Hindlimb muscle (tissue), 1 donor: ENCODE measurements at regions not wholly inside any gene's neighbourhood (a gene's known extent, or its start where the extent isn't known, plus 50 kb on each side); places are given as distances from the start of the nearest gene placed in this dataset.

Source experiments
- DNase-seq: peaks from one replicate; pipeline ENCODE4 v3.0.0-alpha.2; 2013

DNA sequence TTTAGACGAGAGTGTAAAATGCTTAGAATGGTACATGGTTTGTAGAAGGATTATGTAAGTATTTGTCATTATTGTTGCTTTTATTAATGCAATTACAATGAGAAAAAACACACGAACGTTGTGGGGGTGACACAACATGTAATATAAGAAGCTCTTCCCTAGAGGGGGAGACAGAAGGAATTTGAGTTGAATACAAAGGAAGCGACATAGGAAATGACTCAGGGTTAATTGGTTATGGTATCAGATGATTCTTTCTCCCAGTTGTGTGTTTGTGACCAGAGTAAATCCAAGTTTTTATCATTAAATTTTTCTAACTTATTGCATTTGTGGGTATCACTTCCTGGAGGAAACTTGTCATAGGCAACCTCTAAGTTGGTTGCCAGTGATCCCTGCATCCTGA, 625.6 kb upstream of the CDH2 start:
- DNase-seq = no peak

DNA sequence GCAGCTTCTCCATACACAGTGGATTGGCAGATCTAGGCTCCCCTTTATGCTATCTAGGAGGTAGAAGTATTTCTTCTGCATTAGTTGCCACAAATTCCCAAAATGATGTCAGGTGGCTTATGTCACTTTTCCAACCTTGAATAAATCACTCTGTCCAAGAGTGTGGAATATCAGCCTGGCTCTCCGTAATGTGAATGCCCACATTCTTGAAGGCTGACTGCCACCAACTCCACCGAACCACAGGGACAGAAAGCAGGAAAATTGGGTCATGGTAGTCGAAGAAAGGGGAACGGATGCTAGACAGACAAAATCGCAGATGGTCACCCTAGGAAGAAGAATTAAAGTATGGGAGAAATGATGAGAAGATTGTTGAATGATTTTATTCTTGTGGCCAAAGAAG, 624.9 kb upstream of the CDH2 start:
- DNase-seq = no peak

DNA sequence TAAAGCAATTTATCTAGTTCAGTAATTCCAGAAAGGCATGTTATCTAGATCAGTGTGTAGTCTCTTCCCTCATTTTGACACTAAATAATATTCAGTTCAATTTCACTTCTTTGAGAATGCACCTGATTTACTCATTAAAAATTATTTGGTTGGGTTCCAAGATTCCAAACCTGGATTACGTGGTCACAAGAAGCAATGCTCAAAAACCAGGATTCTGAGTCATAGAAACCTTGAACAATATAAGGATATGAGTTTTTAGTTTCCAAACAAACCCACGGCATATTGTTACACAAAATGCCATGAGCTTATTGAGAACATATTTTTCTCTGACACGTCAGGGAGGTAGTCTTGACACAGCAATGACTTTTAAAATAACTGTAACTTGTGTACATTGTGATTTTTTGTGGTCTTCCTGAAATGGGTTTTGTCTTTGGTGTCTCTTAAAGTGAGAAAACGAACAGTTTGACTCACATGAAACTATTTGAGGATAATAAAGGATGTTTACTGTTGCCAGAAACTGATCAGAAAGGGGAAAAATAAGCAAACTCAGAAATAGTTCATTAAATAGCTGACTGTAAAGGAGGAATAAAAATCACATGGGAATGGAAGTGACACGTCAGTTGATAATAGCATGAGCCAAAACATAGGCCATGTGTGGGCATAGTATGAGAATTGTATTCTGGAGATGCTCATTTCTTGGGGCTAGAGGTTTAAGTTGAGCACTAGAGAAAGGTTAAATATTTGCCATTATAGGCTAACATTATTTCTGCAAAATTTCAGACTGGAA, 617.7 kb upstream of the CDH2 start:
- DNase-seq = no peak

DNA sequence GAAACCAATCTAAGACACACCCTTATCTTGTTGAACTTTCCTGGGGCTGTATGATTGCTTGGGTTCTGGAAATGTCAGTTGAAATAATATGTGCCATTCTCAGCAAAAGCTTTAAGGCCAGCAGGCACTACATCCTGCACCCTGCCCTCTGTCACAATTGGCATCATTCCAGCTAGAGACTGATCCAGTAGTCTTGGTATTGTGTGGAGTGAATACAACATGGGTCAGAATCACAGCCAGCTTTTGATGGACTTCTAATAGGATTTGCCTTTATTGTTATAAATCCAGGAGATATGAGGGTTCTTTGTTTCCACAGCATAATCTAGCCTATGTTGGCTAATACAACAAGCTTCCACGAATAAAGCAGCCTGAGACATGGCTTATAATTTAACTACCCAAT, 617.0 kb upstream of the CDH2 start:
- no peak for DNase-seq

DNA sequence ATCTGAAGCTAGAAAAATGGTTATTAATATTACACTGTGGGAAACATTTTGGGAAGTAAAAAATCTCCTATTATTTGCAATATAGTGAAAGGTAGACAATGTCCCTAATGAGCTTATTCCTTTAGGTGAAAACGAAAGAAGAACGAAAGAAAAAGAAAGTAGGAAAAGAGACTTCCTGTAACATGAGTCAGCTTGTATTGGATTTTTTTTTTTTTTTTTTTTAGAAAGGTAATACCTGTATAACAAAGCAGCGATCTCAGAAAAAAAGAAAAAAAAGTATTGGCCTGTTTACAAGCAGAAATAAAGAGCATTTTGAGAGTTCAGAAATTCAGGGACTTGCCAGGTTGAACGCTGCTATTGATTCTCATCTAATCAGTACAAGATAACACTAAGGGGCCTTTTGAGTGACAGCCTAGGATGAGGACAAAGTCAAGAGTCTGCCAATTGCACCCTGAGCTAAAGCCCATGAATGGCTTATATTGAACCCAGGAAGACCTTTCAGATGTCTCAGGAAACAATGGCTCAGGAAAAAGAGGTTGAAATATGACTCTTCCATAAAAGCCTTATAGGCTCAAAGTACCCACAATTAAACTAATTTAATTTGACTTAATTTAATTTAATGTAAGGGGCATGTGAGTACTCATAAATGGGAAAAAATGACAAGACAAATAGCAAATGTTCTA, 615.6 kb upstream of the CDH2 start:
- DNase-seq = no peak

DNA sequence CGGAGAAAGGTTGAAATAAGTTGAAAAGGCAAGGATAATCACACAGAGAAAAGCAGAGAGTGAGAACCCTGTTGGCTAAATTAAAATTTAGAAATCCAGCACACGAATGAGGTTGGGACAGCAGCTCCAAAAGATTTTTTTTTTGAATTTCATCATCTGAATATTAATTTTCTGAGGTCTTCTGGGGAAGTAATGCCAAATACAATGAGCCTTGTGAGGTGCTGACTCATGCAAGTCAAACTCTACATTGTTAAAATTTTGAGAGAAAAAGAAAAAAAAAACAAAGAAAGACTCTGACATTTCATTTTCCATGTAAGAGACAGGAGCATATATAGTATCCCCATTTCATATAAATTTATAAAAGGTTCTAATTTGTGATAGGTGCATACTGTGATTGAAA, 614.2 kb upstream of the CDH2 start:
- no peak for DNase-seq

DNA sequence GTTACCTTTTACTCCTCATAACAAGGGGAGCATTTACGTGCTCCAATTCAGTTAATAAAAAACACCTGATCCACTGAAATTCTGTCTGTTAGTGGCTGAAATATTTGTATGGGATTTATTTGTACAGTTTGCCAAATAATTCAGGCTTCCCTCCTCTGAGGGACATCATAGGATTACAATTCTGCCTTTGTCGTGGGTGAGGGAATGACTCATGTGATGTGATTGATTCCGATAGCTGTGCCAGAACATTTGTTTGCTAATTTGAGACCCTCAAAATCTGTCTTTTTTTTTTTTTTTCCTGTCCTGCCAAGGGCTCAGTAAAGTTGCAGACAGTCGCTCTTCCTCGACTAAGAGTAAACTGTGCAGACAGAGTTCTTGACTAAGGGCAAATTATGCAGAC, 612.6 kb upstream of the CDH2 start:
- no peak for DNase-seq

DNA sequence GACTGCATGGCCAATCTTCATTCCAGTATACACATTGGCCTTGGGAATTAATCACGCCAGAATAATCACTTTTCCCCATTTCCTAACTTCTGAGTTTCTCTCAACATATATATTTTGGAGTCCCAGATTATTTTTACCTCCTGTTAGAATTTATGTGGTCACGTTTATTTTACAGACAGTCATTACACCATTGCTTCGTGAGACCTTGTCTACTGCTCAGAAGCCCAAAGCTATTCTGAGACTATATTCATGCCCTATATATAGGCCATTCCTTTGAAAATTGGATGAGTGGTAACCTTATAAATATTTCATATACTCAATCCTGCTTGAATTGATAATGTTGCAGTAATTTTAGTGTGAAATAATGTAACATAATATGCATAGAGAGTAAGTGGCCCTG, 610.0 kb upstream of the CDH2 start:
- DNase-seq = no peak

DNA sequence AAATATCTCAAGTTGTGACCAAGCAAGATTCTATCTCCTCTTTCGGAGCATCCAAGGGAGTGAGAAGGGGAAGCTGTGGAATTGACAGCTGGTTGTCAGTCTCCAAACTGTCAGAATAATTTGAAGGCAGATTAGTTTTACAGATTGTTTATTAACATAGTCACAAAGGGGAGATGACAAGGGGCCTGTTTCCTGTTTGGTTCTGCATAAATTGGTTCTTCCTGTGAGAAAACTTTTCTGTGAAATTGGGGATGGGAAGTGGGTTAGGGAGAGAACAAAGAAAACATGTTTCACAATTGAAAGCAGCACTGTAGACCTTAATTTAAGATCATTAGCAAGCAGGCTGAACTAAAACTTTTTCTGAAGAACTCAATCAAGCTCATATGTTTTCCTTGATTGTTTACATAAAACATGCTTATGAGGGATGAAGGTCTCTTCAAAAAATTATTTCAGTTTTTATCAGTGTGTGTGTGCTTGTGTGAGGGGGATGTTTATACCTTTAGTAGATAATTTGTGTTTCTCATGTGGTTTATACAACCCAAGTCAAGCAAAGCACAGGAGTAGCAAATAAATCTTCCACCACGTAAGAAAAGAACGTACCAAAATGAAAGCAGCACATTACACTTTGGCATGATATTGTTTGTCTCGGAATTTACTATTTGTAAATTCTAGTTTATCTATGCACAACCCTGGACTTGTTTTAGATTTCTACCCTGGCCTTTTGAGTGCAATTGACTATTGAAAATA, 604.9 kb upstream of the CDH2 start:
- no peak for DNase-seq

DNA sequence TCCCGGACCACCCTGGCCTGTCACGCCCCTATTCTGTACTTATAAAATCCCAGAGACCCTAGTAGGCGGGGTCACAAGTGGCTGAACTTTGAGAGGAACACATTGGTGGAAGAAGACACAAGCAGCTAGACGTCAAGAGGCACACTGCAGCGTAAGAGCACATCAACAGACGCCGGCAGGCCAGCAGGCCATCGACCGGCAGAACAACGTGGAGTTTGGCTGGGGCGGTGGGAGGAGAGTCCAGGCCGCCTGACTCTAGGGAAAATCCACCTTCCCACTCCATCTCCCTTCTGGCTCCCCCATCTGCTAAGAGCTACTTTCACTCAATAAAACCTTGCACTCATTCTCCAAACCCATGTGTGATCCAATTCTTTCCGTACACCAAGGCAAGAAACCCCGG, 601.8 kb upstream of the CDH2 start:
- DNase-seq = no peak

DNA sequence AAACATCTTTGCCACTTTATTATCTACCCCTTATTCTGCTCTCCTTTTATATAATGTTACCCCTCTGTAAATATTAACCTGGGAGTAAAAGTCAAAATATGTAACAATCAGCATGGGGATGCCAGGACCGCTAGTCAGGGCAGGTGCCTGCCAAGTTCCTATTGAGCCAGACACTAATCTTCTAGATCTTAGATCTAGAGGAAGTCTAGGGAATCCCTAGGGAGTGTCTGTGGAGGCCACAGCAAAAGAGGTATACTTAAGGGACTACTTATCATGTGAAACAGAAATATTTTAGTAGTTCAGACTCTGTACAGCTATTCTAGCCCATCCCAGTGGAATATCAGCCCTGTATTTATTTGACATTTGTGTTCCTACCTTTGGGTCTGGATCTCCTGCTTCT, 600.8 kb upstream of the CDH2 start:
- no peak for DNase-seq

DNA sequence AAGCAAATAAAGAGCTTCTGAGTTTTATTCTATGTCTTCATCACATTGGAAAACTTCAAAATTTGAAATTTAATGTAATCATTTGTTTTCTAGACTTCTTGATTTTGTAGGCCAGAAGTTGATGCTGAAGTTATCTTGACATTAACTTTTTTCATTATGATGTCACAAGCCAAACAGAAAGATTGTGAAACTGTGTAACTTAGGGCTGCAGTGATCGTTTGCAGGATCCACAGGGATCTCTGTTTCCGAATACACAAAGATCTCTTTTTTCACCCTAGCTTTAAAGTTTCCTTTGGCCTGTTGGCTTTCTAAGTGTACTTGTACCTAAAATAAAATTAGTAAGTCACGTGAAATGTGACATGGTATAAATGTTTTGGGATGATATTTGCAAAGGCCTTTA, 594.9 kb upstream of the CDH2 start:
- no peak for DNase-seq

DNA sequence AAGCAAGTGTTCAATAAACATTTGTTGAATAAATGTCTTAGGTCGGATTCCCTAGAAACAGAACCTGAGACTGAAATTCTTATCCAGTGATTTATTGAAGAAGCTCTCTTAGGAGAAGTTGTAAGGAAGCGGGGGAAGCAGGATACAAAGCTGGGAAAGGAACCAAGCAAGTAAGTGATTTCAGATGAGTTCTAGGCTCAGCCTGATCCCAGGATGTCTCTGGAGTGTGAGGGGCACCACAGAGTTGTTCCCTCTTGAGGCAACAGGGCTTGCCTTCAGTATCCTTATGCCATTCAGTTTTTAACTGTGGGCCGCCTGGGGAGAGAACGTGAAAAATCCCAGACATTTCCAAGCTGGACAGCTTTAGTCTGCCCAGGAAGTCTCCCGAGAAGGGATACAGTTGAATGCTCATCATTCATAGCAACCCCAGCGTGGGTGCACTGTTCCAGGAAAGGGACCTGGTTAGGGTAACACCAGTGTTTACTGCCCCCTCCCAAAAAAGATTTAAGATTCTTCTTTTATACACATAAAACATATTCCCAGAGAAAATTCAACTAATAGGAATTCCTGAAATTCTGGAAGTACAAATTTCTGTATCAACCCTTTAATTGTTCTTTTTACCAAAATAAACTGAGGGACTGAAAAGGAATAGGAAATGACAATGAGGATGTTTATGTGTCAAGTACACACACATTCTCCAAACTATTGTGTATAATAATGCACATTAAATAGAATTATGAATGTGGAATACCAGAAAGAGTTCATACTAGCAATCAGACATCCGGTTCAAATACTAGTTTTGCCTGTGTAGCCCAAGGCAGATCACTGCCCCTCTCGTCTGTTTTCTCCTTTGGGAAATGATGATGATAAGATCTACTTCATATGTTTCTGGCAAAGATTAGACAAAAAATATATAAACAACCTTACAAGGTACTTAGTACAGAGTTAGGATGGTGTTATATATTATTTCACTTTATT, 592.1 kb upstream of the CDH2 start:
- peak; percentile 11 for DNase-seq

DNA sequence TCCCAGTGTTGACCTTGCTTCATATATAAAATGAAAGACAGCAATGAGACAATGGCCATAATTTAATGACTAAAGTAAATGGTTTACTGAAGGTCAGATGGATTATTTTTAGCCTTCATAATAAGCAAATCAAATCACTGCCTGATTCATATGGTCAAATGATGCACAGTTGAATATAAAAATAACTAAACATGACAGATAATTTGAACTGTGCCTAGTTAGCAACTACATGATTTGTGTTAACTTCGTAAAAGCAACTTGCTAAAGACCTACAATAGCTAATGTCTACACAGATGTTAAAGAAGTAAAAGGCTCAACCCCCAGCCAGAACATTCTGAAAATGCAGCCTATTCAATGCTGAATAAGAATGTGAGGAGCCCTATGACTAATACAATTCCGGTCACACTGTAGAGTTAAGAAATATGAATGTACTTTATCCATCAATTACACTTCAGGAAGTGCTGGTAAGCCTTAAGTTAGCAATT, 590.8 kb upstream of the CDH2 start:
- DNase-seq = no peak

DNA sequence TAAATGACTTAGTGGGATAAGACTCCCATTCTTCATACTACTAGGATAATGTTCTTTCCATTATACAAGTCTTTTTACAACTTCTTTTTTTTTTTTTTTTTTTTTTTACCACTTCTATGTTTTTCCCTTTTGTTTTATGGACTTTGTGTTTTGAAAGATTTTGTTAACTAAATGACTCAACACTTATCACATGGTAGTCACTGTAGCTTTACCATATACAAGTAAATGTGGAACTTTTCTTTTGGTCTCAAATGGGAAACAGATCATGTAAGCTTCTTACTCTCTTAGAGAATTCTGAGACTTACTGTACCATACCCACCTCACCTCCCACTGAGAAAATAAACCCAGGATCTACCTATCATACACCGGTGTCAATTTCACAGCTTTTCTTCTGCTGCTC, 590.3 kb upstream of the CDH2 start:
- no peak for DNase-seq

DNA sequence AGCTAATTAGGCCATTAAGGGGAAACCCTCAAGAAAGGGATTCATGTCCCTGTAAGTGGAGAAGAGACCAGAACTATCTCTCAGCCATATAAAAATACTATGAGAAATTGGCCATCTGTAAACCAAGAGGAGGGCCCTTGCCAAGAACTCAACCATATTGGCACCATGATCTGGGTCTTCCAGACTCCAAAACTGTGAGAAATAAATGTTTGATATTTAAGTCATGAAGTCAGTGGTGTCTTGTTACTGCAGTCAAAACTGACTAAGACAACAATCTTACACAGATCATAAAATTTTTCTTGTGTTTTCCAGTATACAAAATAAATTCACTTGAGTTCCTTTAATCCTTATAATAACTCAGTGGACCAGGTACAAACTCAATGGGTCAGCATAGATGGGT, 589.8 kb upstream of the CDH2 start:
- no peak for DNase-seq

DNA sequence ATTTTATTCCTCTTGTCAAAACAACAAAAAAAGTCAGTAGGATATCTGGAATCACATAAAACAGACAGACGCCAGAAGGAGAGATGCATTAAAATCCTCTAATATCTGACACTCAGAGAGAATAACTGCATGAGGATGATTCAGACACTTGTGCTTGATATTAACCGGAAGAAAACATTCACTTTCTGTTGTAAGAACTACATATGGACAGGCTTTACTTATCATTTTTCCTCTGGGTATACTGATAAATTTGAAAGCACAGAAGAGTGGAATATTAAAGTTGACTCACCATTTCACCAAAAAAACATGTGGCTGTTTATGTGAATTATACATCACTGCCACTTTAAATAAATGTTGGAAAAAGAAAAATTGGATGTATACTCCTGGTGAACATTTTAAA, 589.1 kb upstream of the CDH2 start:
- no peak for DNase-seq

DNA sequence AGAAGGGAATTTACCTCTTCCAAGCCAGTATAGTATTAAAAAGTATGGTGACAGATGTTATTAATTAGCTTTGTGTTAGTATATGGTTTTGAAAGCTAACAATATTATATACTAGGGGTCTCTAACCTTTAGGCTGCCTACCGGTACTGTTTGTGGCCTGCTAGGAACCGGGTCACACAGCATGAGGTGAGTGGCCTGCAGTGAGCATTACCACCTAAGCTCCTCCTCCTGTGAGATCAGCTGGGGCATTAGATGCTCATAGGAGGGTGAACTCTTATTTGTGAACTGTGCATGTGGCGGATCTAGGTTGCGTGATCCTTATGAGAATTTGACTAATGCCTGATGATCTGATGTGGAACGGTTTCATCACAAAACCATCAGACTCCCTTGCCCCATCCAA, 583.4 kb upstream of the CDH2 start:
- DNase-seq = no peak

DNA sequence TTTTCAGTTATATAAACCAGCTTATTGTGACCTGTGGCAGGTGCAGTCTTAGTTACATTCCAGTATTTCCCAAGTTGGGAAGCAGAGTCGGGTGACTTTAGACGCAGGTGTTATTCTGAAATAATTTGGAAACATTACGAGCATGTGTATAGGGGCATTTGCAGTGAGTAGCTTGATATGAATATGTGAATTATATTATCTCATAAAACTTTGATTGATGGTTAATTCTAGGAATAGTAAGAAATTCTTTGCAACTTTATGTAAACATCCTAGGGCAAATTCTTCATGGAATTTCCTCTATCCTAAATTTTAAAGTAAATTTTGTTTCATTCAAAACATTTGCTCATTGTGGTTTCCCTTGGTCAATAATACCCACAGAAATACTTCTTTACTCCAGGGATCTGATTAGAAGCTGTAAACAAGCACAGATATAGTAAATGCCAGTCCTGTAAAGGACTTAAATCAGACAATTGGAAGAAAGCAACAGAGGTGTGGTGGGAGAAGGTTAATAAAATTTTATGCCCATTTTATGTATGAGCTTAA, 580.6 kb upstream of the CDH2 start:
- DNase-seq = no peak

DNA sequence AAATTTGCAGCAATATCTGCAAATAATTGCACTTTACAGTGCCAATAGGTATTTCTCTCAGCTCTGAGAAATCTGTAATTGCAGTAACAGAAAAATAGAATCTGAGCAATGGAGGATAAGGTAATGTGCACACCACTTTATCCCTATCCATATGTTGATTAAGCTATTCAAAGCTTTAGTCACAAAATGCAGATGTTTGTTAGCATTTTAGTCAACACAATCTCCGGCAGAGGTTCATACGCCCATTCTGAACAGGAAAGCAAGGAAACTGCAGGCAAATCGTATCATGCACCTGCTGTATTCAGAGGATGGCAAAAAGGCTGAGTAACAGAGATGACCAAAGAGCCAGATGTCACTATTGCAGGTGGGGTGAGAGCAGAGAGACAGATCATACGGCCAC, 566.2 kb upstream of the CDH2 start:
- no peak for DNase-seq

DNA sequence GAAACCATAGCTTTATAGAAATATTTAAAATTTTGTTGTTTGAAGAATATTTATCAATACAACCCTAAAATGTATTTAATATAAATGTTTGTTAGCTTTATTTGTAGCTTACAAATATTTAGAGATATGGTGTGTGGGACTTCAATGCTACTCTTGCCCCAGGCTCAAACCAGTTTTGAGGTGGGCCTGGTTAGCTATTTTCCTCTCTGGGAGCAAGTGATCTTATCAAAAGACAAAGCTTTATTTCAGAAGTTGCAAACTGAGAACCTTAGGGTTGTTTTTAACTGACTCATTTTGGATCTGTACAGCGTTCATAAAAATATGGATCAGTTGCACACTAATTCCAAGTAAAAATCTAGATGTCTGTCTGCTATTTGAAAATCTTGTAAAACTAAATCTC, 563.6 kb upstream of the CDH2 start:
- no peak for DNase-seq

DNA sequence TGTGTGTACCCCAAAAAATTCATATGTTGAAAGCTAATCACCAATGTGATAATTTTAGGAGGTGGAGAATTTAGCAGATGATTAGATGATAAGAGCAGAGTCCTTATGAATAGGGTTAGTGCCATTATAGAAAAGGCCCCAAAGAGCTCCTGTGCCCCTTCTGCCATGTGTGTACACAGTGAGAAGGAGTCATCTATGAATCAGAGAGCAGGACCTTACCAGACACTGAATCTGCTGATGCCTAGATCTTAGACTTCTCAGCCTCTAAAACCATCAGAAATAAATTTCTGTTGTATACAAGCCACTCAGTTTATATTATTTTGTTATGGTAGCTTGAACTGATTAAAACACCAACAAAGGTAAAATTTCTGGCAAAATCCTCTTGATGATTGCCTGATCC, 560.0 kb upstream of the CDH2 start:
- DNase-seq = no peak
